Nephron (organoid): ENCODE measurements at regions not wholly inside any gene's neighbourhood (a gene's known extent, or its start where the extent isn't known, plus 50 kb on each side); places are given as distances from the start of the nearest gene placed in this dataset.
A peak's percentile ranks its signal among the peaks of the same experiment; 100 is the strongest.

Experiments used
- H3K27ac Mint-ChIP-seq, 3 experiments: 2 replicates each; pipeline ENCODE4 v1.8.0; 2020; ENCODE audit warnings: mixed read lengths in 3 of 3, mild to moderate bottlenecking in 2 of 3, moderate library complexity in 1 of 3
- H3K27me3 Mint-ChIP-seq: 2 replicates; pipeline ENCODE4 v1.8.0; 2021; ENCODE audit warnings: low read depth, mild to moderate bottlenecking, moderate library complexity, mixed read lengths
- H3K36me3 Mint-ChIP-seq: 2 replicates; pipeline ENCODE4 v1.8.0; 2020; ENCODE audit warnings: low read depth, mixed read lengths
- H3K4me1 Mint-ChIP-seq: 2 replicates; pipeline ENCODE4 v1.8.0; 2020; ENCODE audit warnings: mixed read lengths
- H3K4me3 Mint-ChIP-seq, 3 experiments: 2 replicates each; pipeline ENCODE4 v1.8.0; 2020; ENCODE audit warnings: mild to moderate bottlenecking in 3 of 3, mixed read lengths in 3 of 3, moderate library complexity in 2 of 3
- H3K9me3 Mint-ChIP-seq: 2 replicates; pipeline ENCODE4 v1.8.0; 2020; ENCODE audit warnings: mixed read lengths
- CTCF ChIP-seq, 3 experiments: fragments of 200-600 bp; sonication (generic); IDR thresholded peaks; one replicate each; pipeline ENCODE4 v1.5.0; 2021; ENCODE audit warnings: antibody characterized with exemption in 3 of 3; ENCODE audit not compliant: unreplicated experiment in 3 of 3

- no peaks in the 10 kb centered on the region for H3K36me3 Mint-ChIP-seq
- TF ChIP-seq CTCF (IDR thresholded peaks at IDR 0.05; ENCODE audit: unreplicated experiment in 3 of 3) = no peak
- no peak overlapping the region for H3K4me3 Mint-ChIP-seq
- peaks cover 33% of the 10 kb centered on the region for H3K4me1 Mint-ChIP-seq
- H3K9me3 Mint-ChIP-seq = no peaks in the 10 kb centered on the region
- peak overlapping the region in 1 of 3 experiments; percentile 86 for H3K27ac Mint-ChIP-seq
- peaks cover 19% of the 10 kb centered on the region for H3K27me3 Mint-ChIP-seq
These were observed 86.2 kb upstream of the ZNF469 start for GRCh38 chr16:88296437-88297177.

- peaks cover 38% of the 10 kb centered on the region for H3K4me1 Mint-ChIP-seq
- TF ChIP-seq CTCF (IDR thresholded peaks at IDR 0.05; ENCODE audit: unreplicated experiment in 3 of 3) = no peak
- peaks cover 23% of the 10 kb centered on the region for H3K27me3 Mint-ChIP-seq
- H3K36me3 Mint-ChIP-seq = no peaks in the 10 kb centered on the region
- H3K4me3 Mint-ChIP-seq = no peak overlapping the region
- H3K9me3 Mint-ChIP-seq = peaks cover 2% of the 10 kb centered on the region
- peak overlapping the region in 2 of 3 experiments; percentile 74 to 94 for H3K27ac Mint-ChIP-seq
These were observed 85.5 kb upstream of the ZNF469 start for GRCh38 chr16:88297178-88297720.

GRCh38 chr16:88298181-88298832 lies 84.5 kb upstream of the ZNF469 start:
- TF ChIP-seq CTCF (IDR thresholded peaks at IDR 0.05; ENCODE audit: unreplicated experiment in 3 of 3) = no peak
- Mint-ChIP-seq H3K4me3 (no peak overlapping the region), H3K9me3 (peaks cover 3% of the 10 kb centered on the region), H3K36me3 (no peaks in the 10 kb centered on the region), H3K4me1 (peaks cover 41% of the 10 kb centered on the region), H3K27ac (peak overlapping the region; percentile 76 to 95 (median 94)), H3K27me3 (peaks cover 23% of the 10 kb centered on the region)

- H3K4me1 Mint-ChIP-seq = peaks cover 49% of the 10 kb centered on the region
- no peak overlapping the region for H3K4me3 Mint-ChIP-seq
- peak overlapping the region; percentile 76 to 95 (median 94) for H3K27ac Mint-ChIP-seq
- no peak for TF ChIP-seq CTCF (IDR thresholded peaks at IDR 0.05; ENCODE audit: unreplicated experiment in 3 of 3)
- H3K9me3 Mint-ChIP-seq = peaks cover 9% of the 10 kb centered on the region
- no peaks in the 10 kb centered on the region for H3K36me3 Mint-ChIP-seq
- H3K27me3 Mint-ChIP-seq = peaks cover 23% of the 10 kb centered on the region
These were observed 83.7 kb upstream of the ZNF469 start for GRCh38 chr16:88298833-88299745.

- H3K4me1 Mint-ChIP-seq = peaks cover 57% of the 10 kb centered on the region
- no peak overlapping the region for H3K4me3 Mint-ChIP-seq
- peak overlapping the region in 2 of 3 experiments; percentile 18 to 27 for H3K27ac Mint-ChIP-seq
- peaks cover 9% of the 10 kb centered on the region for H3K9me3 Mint-ChIP-seq
- no peak for TF ChIP-seq CTCF (IDR thresholded peaks at IDR 0.05; ENCODE audit: unreplicated experiment in 3 of 3)
- no peaks in the 10 kb centered on the region for H3K36me3 Mint-ChIP-seq
- H3K27me3 Mint-ChIP-seq = peaks cover 23% of the 10 kb centered on the region
These were observed 82.9 kb upstream of the ZNF469 start for GRCh38 chr16:88299751-88300462.
